GM21825 (cell line): ENCODE measurements at regions not wholly inside any gene's neighbourhood (a gene's known extent, or its start where the extent isn't known, plus 50 kb on each side); places are given as distances from the start of the nearest gene placed in this dataset.
"Not testable (repeated sequence)": the region's sequence is repeated elsewhere in the genome, so short reads cannot be mapped to it uniquely, and the experiment has no call there.

Experiments used
- ATAC-seq: cut with Tn5 transposase; IDR thresholded peaks from one replicate; pipeline ENCODE4 v1.9.1; 2021; ENCODE audit warnings: mild to moderate bottlenecking, moderate library complexity; ENCODE audit not compliant: unreplicated experiment

GRCh38 chr10:64175271-64175962 is 654.2 kb downstream of the REEP3 start:
- no peak for ATAC-seq

GRCh38 chr10:64182671-64183070 is 661.5 kb downstream of the REEP3 start:
- no peak for ATAC-seq

GRCh38 chr10:64191286-64191685 is 670.1 kb downstream of the REEP3 start:
- no peak for ATAC-seq

GRCh38 chr10:64196638-64197315 is 675.6 kb downstream of the REEP3 start:
- no peak for ATAC-seq

- no peak for ATAC-seq
Measured at GRCh38 chr10:64201936-64202335, 680.7 kb downstream of the REEP3 start.

- ATAC-seq, result not testable (repeated sequence)
Measured at GRCh38 chr10:64204504-64204903, 683.3 kb downstream of the REEP3 start.

- ATAC-seq, result no peak
Measured at GRCh38 chr10:64206409-64206808, 685.2 kb downstream of the REEP3 start.

GRCh38 chr10:64209561-64209960 is 688.4 kb downstream of the REEP3 start:
- no peak for ATAC-seq

- no peak for ATAC-seq
Measured at GRCh38 chr10:64210211-64210610, 689.0 kb downstream of the REEP3 start.

GRCh38 chr10:64211466-64211865 is 690.3 kb downstream of the REEP3 start:
- ATAC-seq, result no peak

- ATAC-seq, result no peak
Measured at GRCh38 chr10:64215088-64215487, 693.9 kb downstream of the REEP3 start.

- ATAC-seq, result no peak
Measured at GRCh38 chr10:64219271-64220025, 698.2 kb downstream of the REEP3 start.

- ATAC-seq, result no peak
Measured at GRCh38 chr10:64234489-64234888, 713.3 kb downstream of the REEP3 start.

- ATAC-seq, result no peak
Measured at GRCh38 chr10:64257704-64258103, 736.5 kb downstream of the REEP3 start.

- ATAC-seq, result no peak
Measured at GRCh38 chr10:64261092-64261491, 739.9 kb downstream of the REEP3 start.

- ATAC-seq, result no peak
Measured at GRCh38 chr10:64261676-64262075, 740.5 kb downstream of the REEP3 start.

- ATAC-seq, result no peak
Measured at GRCh38 chr10:64265961-64266360, 744.8 kb downstream of the REEP3 start.

GRCh38 chr10:64271508-64271907 is 750.3 kb downstream of the REEP3 start:
- ATAC-seq, result no peak

- ATAC-seq, result no peak
Measured at GRCh38 chr10:64271983-64272382, 750.8 kb downstream of the REEP3 start.

- no peak for ATAC-seq
Measured at GRCh38 chr10:64275001-64275400, 753.8 kb downstream of the REEP3 start.

- peak; percentile 51 for ATAC-seq
Measured at GRCh38 chr10:64275774-64276173, 754.6 kb downstream of the REEP3 start.

- no peak for ATAC-seq
Measured at GRCh38 chr10:64277536-64277935, 756.3 kb downstream of the REEP3 start.
